ENCODE measurements at regions not wholly inside any gene's neighbourhood (a gene's known extent, or its start where the extent isn't known, plus 50 kb on each side); places are given as distances from the start of the nearest gene placed in this dataset.

- H3K36me3 ChIP-seq (ENCODE audit: control insufficient read depth in 5 of 5, insufficient read depth in 5 of 5, low read length in 5 of 5): no peaks in the 10 kb centered on the region
- H3K4me1 ChIP-seq (ENCODE audit: control insufficient read depth in 5 of 5, insufficient read depth in 5 of 5, low read length in 5 of 5): peaks cover 0 to 12% (median 0%) of the 10 kb centered on the region in 5 donors
- peak overlapping the region in 1 of 5 donors; percentile 22 for H3K4me3 ChIP-seq (ENCODE audit: low read depth in 1 of 5, low read length in 5 of 5)
- no peak overlapping the region for H3K9ac ChIP-seq (ENCODE audit: low read length in 5 of 5)
- no peak overlapping the region for H3K27ac ChIP-seq (ENCODE audit: low read depth, low read length)
- H3K9me3 ChIP-seq (ENCODE audit: control insufficient read depth in 5 of 5, low read length in 5 of 5): no peaks in the 10 kb centered on the region
- H3K27me3 ChIP-seq (ENCODE audit: control insufficient read depth in 5 of 5, insufficient read depth in 4 of 5, low read length in 5 of 5): no peaks in the 10 kb centered on the region
These were observed 147.5 kb downstream of the ERMARD start for GRCh38 chr6:169898788-169899480.

DNA sequence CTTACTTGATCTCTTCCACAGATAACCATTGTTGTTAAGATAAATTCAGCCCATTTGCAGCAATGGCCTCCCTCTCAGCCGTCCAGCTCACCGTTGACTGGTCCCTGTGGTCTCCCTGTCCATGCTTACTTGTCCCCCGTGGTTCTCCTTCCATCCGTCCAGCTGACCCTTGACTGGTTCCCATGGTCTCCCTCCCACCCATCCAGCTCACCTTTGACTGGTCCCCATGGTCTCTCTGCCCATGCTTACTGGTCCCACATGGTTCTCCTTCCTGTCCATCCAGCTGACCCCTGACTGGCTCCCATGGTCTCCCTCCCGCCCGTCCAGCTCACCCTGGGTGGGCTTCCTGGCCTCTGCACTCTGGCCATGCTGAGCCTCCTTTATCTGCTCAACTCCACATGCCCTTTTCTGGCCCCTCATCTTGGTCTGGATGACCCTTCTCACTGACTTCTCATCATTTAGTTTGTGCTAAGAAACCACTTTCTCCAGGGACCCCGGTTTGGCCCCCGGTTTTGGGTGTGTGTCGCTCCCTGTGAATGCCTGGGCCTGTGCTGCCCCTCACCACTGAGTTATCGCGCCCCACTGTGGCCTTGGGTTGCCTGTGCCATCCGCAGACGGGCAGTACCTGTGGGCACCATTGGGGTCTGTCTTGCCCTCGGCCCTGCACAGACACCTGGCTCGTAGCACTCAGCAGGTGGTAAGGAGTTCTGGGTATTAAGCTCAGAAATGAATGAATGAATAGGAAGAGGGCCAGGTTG lies 146.4 kb downstream of the ERMARD start:
- Histone ChIP-seq H3K9me3 (ENCODE audit: control insufficient read depth in 5 of 5, low read length in 5 of 5) (no peaks in the 10 kb centered on the region), H3K4me1 (ENCODE audit: control insufficient read depth in 5 of 5, insufficient read depth in 5 of 5, low read length in 5 of 5) (peaks cover 0 to 9% (median 0%) of the 10 kb centered on the region in 5 donors), H3K9ac (ENCODE audit: low read length in 5 of 5) (no peak overlapping the region)

DNA sequence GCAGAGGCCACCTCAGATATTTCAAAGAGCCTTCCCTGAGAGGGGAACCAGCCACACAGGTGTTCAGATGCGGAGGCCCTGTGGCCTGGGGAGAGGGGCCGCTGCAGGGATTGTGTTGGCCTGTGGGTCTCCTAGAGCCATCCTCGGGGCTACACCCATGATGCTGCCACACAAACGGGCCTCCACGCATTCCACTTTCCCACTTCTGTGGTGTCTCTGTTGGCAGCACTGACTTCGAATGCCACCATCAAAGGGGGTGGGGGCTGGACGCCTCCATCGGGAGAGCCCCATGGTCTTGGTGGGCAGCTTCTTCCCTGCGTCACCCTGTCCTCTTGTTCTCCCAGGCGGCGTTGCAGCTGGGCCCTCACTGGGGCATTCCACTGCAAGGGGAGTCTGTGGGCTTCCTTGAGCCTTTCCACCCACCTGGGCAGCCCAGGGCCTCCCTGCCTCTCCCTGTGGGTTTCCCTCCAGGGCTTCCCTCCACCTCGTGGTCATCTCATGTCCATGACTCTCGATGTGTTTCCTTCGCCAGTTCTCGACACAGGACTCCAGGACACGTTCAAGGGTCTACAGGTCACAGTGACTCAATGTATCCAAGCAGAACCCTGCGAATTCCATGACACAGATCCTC lies 145.5 kb downstream of the ERMARD start:
- H3K4me3 ChIP-seq (ENCODE audit: low read depth in 1 of 5, low read length in 5 of 5): no peak overlapping the region
- no peak overlapping the region for H3K27ac ChIP-seq (ENCODE audit: low read depth, low read length)
- no peaks in the 10 kb centered on the region for H3K36me3 ChIP-seq (ENCODE audit: control insufficient read depth in 5 of 5, insufficient read depth in 5 of 5, low read length in 5 of 5)
- H3K27me3 ChIP-seq (ENCODE audit: control insufficient read depth in 5 of 5, insufficient read depth in 4 of 5, low read length in 5 of 5): no peaks in the 10 kb centered on the region
- H3K9me3 ChIP-seq (ENCODE audit: control insufficient read depth in 5 of 5, low read length in 5 of 5): peaks cover 0 to 5% (median 0%) of the 10 kb centered on the region in 5 donors
- H3K4me1 ChIP-seq (ENCODE audit: control insufficient read depth in 5 of 5, insufficient read depth in 5 of 5, low read length in 5 of 5): peaks cover 0 to 9% (median 0%) of the 10 kb centered on the region in 5 donors
- no peak overlapping the region for H3K9ac ChIP-seq (ENCODE audit: low read length in 5 of 5)

More for the DNA sequence above, 146.4 kb downstream of the ERMARD start:
- H3K27me3 ChIP-seq (ENCODE audit: control insufficient read depth in 5 of 5, insufficient read depth in 4 of 5, low read length in 5 of 5): no peaks in the 10 kb centered on the region
- H3K36me3 ChIP-seq (ENCODE audit: control insufficient read depth in 5 of 5, insufficient read depth in 5 of 5, low read length in 5 of 5): no peaks in the 10 kb centered on the region
- no peak overlapping the region for H3K4me3 ChIP-seq (ENCODE audit: low read depth in 1 of 5, low read length in 5 of 5)
- no peak overlapping the region for H3K27ac ChIP-seq (ENCODE audit: low read depth, low read length)

GRCh38 chr6:169895926-169896761 lies 144.7 kb downstream of the ERMARD start:
- Histone ChIP-seq H3K4me1 (ENCODE audit: control insufficient read depth in 5 of 5, insufficient read depth in 5 of 5, low read length in 5 of 5) (peaks cover 0 to 9% (median 0%) of the 10 kb centered on the region in 5 donors), H3K27me3 (ENCODE audit: control insufficient read depth in 5 of 5, insufficient read depth in 4 of 5, low read length in 5 of 5) (peaks cover 0 to 1% (median 0%) of the 10 kb centered on the region in 5 donors), H3K36me3 (ENCODE audit: control insufficient read depth in 5 of 5, insufficient read depth in 5 of 5, low read length in 5 of 5) (no peaks in the 10 kb centered on the region), H3K27ac (ENCODE audit: low read depth, low read length) (no peak overlapping the region), H3K9ac (ENCODE audit: low read length in 5 of 5) (no peak overlapping the region), H3K4me3 (ENCODE audit: low read depth in 1 of 5, low read length in 5 of 5) (no peak overlapping the region), H3K9me3 (ENCODE audit: control insufficient read depth in 5 of 5, low read length in 5 of 5) (peaks cover 0 to 9% (median 0%) of the 10 kb centered on the region in 5 donors)

GRCh38 chr6:169895000-169895759 lies 143.8 kb downstream of the ERMARD start:
- no peaks in the 10 kb centered on the region for H3K36me3 ChIP-seq (ENCODE audit: control insufficient read depth in 5 of 5, insufficient read depth in 5 of 5, low read length in 5 of 5)
- H3K4me1 ChIP-seq (ENCODE audit: control insufficient read depth in 5 of 5, insufficient read depth in 5 of 5, low read length in 5 of 5): peaks cover 0 to 9% (median 0%) of the 10 kb centered on the region in 5 donors
- peaks cover 0 to 9% (median 0%) of the 10 kb centered on the region in 5 donors for H3K9me3 ChIP-seq (ENCODE audit: control insufficient read depth in 5 of 5, low read length in 5 of 5)
- H3K27me3 ChIP-seq (ENCODE audit: control insufficient read depth in 5 of 5, insufficient read depth in 4 of 5, low read length in 5 of 5): peaks cover 0 to 2% (median 0%) of the 10 kb centered on the region in 5 donors
- H3K9ac ChIP-seq (ENCODE audit: low read length in 5 of 5): no peak overlapping the region
- no peak overlapping the region for H3K27ac ChIP-seq (ENCODE audit: low read depth, low read length)
- H3K4me3 ChIP-seq (ENCODE audit: low read depth in 1 of 5, low read length in 5 of 5): no peak overlapping the region

GRCh38 chr6:169894377-169894960 lies 143.0 kb downstream of the ERMARD start:
- H3K27me3 ChIP-seq (ENCODE audit: control insufficient read depth in 5 of 5, insufficient read depth in 4 of 5, low read length in 5 of 5): peaks cover 0 to 3% (median 0%) of the 10 kb centered on the region in 5 donors
- H3K4me3 ChIP-seq (ENCODE audit: low read depth in 1 of 5, low read length in 5 of 5): no peak overlapping the region
- H3K36me3 ChIP-seq (ENCODE audit: control insufficient read depth in 5 of 5, insufficient read depth in 5 of 5, low read length in 5 of 5): no peaks in the 10 kb centered on the region
- peaks cover 0 to 9% (median 0%) of the 10 kb centered on the region in 5 donors for H3K9me3 ChIP-seq (ENCODE audit: control insufficient read depth in 5 of 5, low read length in 5 of 5)
- no peak overlapping the region for H3K9ac ChIP-seq (ENCODE audit: low read length in 5 of 5)
- H3K27ac ChIP-seq (ENCODE audit: low read depth, low read length): no peak overlapping the region
- peaks cover 0 to 5% (median 0%) of the 10 kb centered on the region in 5 donors for H3K4me1 ChIP-seq (ENCODE audit: control insufficient read depth in 5 of 5, insufficient read depth in 5 of 5, low read length in 5 of 5)

DNA sequence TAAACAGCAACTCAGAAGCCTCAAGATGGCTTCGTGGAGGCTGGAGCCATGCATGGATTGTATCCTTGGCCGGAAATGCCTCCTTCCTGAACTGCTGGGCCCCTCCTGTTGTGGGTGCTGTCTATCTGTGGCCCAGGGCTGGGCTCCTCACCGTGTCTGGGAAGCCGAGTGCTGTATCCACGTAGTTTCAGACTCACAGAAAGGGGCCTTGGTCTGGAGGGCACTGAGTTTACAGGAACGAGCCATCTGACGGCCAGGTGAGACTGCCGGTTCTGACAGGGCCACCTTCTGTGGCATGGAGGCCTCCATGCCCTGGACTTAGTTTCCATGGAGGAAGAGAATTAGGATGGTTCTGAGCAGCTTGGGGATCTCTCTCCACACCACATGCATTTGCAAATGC lies 142.2 kb downstream of the ERMARD start:
- Histone ChIP-seq H3K36me3 (ENCODE audit: control insufficient read depth in 5 of 5, insufficient read depth in 5 of 5, low read length in 5 of 5) (no peaks in the 10 kb centered on the region), H3K9ac (ENCODE audit: low read length in 5 of 5) (no peak overlapping the region), H3K9me3 (ENCODE audit: control insufficient read depth in 5 of 5, low read length in 5 of 5) (peaks cover 0 to 9% (median 0%) of the 10 kb centered on the region in 5 donors), H3K27ac (ENCODE audit: low read depth, low read length) (no peak overlapping the region), H3K27me3 (ENCODE audit: control insufficient read depth in 5 of 5, insufficient read depth in 4 of 5, low read length in 5 of 5) (peaks cover 0 to 6% (median 0%) of the 10 kb centered on the region in 5 donors), H3K4me3 (ENCODE audit: low read depth in 1 of 5, low read length in 5 of 5) (no peak overlapping the region), H3K4me1 (ENCODE audit: control insufficient read depth in 5 of 5, insufficient read depth in 5 of 5, low read length in 5 of 5) (no peaks in the 10 kb centered on the region)

DNA sequence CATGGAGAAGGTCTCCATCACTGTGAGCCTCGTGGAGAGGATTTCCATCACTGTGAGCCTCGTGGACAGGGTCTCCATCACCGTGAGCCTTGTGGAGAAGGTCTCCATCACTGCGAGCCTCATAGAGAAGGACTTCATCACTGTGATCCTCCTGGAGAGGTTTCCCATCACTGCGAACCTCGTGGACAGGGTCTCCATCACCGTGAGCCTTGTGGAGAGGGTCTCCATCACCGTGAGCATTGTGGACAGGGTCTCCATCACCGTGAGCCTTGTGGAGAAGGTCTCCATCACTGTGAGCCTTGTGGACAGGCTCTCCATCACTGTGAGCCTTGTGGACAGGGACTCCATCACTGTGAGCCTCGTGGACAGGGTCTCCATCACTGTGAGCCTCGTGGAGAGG lies 140.4 kb downstream of the ERMARD start:
- Histone ChIP-seq H3K4me1 (ENCODE audit: control insufficient read depth in 5 of 5, insufficient read depth in 5 of 5, low read length in 5 of 5) (no peaks in the 10 kb centered on the region), H3K4me3 (ENCODE audit: low read depth in 1 of 5, low read length in 5 of 5) (no peak overlapping the region)

DNA sequence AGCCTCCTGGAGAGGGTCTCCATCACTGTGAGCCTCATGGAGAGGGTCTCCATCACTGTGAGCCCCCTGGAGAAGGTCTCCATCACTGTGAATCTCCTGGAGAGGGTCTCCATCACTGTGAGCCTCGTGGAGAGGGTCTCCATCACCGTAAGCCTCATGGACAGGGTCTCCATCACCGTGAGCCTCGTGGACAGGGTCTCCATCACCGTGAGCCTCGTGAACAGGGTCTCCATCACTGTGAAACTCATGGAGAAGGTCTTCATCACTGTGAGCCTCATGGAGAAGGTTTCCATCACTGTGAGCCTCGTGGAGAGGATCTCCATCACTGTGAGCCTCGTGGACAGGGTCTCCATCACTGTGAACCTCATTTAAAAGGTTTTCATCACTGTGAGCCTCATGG lies 140.0 kb downstream of the ERMARD start:
- H3K4me3 ChIP-seq (ENCODE audit: low read depth in 1 of 5, low read length in 5 of 5): no peak overlapping the region
- no peak overlapping the region for H3K27ac ChIP-seq (ENCODE audit: low read depth, low read length)
- peaks cover 0 to 9% (median 0%) of the 10 kb centered on the region in 5 donors for H3K9me3 ChIP-seq (ENCODE audit: control insufficient read depth in 5 of 5, low read length in 5 of 5)
- H3K9ac ChIP-seq (ENCODE audit: low read length in 5 of 5): no peak overlapping the region
- no peaks in the 10 kb centered on the region for H3K4me1 ChIP-seq (ENCODE audit: control insufficient read depth in 5 of 5, insufficient read depth in 5 of 5, low read length in 5 of 5)
- H3K36me3 ChIP-seq (ENCODE audit: control insufficient read depth in 5 of 5, insufficient read depth in 5 of 5, low read length in 5 of 5): no peaks in the 10 kb centered on the region
- H3K27me3 ChIP-seq (ENCODE audit: control insufficient read depth in 5 of 5, insufficient read depth in 4 of 5, low read length in 5 of 5): peaks cover 0 to 9% (median 0%) of the 10 kb centered on the region in 5 donors

More for the DNA sequence above, 140.4 kb downstream of the ERMARD start:
- no peak overlapping the region for H3K9ac ChIP-seq (ENCODE audit: low read length in 5 of 5)
- no peak overlapping the region for H3K27ac ChIP-seq (ENCODE audit: low read depth, low read length)
- peaks cover 0 to 9% (median 0%) of the 10 kb centered on the region in 5 donors for H3K9me3 ChIP-seq (ENCODE audit: control insufficient read depth in 5 of 5, low read length in 5 of 5)
- H3K36me3 ChIP-seq (ENCODE audit: control insufficient read depth in 5 of 5, insufficient read depth in 5 of 5, low read length in 5 of 5): no peaks in the 10 kb centered on the region
- H3K27me3 ChIP-seq (ENCODE audit: control insufficient read depth in 5 of 5, insufficient read depth in 4 of 5, low read length in 5 of 5): peaks cover 0 to 9% (median 0%) of the 10 kb centered on the region in 5 donors
